Lower lobe of right lung (tissue), 2 donors: ENCODE measurements at regions not wholly inside any gene's neighbourhood (a gene's known extent, or its start where the extent isn't known, plus 50 kb on each side); places are given as distances from the start of the nearest gene placed in this dataset.

Experiments used
- ATAC-seq, 2 donors: fragments of 200-7000 bp; cut with Tn5 transposase; one replicate each; pipeline ENCODE4 v1.9.1; 2020 to 2022; ENCODE audit warnings: mild to moderate bottlenecking in 2 of 2, moderate library complexity in 2 of 2
- DNase-seq: peaks from one replicate; pipeline ENCODE4 v3.0.0-alpha.2; 2020
- H3K27ac ChIP-seq: fragments of 200-600 bp; one replicate; pipeline ENCODE4 v1.8.0; 2022
- H3K27me3 ChIP-seq: fragments of 200-600 bp; one replicate; pipeline ENCODE4 v1.8.0; 2022; ENCODE audit warnings: low read depth
- H3K36me3 ChIP-seq: fragments of 200-600 bp; one replicate; pipeline ENCODE4 v1.8.0; 2022; ENCODE audit warnings: mild to moderate bottlenecking
- H3K4me1 ChIP-seq: fragments of 200-600 bp; one replicate; pipeline ENCODE4 v1.8.0; 2022
- H3K4me3 ChIP-seq: fragments of 200-600 bp; one replicate; pipeline ENCODE4 v1.8.0; 2022; ENCODE audit warnings: mild to moderate bottlenecking
- H3K9me3 ChIP-seq: fragments of 200-600 bp; one replicate; pipeline ENCODE4 v1.8.0; 2022
- intact Hi-C: fragments of 100-400 bp; cut with DNase I; formaldehyde crosslinking; loops from one replicate; pipeline ENCODE4 v1.11.0; 2022
- TF ChIP-seq, protein P1 (sequence below): fragments of 200-600 bp; IDR thresholded peaks from one replicate; pipeline ENCODE4 v1.8.0; 2022; ENCODE audit warnings: antibody characterized with exemption, mild to moderate bottlenecking
- donor health status: DM: no; HTN: yes; CAD: no; lungs with severe emphysema.

DNA sequence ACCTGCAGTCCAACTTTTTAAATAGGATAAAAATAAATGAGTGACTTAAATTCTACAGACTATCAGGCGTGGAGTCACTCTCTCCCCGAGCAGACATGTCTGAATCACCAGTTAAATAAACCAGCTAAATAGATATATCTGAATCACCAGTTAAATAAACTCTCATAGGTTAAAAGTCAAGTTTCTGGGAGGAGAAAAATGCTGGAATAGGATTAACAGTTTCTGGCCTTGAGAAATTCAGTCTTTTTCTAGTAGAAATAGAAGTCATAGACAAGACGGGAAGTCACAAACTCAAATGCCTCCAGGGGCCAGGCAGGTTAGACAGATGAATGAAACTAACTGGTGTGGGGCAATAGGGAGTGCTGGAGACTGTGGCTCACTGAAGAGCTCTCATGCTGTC, 258.6 kb upstream of the TMEM132C start:
- H3K36me3 ChIP-seq = no peaks in the 10 kb centered on the region
- no peak for ATAC-seq
- TF ChIP-seq, protein P1, sequence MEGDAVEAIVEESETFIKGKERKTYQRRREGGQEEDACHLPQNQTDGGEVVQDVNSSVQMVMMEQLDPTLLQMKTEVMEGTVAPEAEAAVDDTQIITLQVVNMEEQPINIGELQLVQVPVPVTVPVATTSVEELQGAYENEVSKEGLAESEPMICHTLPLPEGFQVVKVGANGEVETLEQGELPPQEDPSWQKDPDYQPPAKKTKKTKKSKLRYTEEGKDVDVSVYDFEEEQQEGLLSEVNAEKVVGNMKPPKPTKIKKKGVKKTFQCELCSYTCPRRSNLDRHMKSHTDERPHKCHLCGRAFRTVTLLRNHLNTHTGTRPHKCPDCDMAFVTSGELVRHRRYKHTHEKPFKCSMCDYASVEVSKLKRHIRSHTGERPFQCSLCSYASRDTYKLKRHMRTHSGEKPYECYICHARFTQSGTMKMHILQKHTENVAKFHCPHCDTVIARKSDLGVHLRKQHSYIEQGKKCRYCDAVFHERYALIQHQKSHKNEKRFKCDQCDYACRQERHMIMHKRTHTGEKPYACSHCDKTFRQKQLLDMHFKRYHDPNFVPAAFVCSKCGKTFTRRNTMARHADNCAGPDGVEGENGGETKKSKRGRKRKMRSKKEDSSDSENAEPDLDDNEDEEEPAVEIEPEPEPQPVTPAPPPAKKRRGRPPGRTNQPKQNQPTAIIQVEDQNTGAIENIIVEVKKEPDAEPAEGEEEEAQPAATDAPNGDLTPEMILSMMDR = no peak
- H3K27ac ChIP-seq = no peak overlapping the region
- intact Hi-C loops = no loop called here
- H3K4me3 ChIP-seq = no peak overlapping the region
- H3K9me3 ChIP-seq = no peaks in the 10 kb centered on the region
- no peaks in the 10 kb centered on the region for H3K27me3 ChIP-seq
- no peaks in the 10 kb centered on the region for H3K4me1 ChIP-seq
- DNase-seq = no peak

DNA sequence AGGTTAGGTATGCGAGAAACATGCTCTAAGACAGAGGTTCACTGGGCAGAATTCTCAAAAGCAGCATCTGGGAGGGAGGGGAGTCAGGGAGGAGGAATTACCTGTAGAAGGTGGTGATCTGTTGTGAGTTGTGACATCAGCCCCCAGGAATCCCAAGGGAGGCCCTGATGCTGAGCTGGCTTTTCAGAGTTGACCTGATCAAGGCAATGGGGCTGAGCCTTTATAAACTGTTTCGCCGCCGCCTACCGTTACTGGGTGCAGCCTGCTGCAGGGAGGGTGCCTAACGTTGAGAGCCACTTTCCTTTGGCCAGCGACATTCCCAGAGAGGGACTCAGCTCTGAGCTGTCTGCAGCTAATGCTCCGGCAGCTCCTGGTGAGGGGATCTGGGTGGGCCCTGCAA, 257.9 kb upstream of the TMEM132C start:
- Histone ChIP-seq H3K4me1 (no peaks in the 10 kb centered on the region), H3K36me3 (no peaks in the 10 kb centered on the region), H3K27me3 (no peaks in the 10 kb centered on the region), H3K4me3 (no peak overlapping the region), H3K27ac (no peak overlapping the region), H3K9me3 (no peaks in the 10 kb centered on the region)
- ATAC-seq = no peak
- TF ChIP-seq, protein P1 = no peak
- no peak for DNase-seq
- intact Hi-C loops = no loop called here

GRCh38 chr12:128012110-128012509, 254.9 kb upstream of the TMEM132C start:
- intact Hi-C loops = no loop called here
- Histone ChIP-seq H3K4me3 (no peak overlapping the region), H3K4me1 (no peaks in the 10 kb centered on the region), H3K27me3 (no peaks in the 10 kb centered on the region), H3K9me3 (no peaks in the 10 kb centered on the region), H3K27ac (no peak overlapping the region), H3K36me3 (no peaks in the 10 kb centered on the region)
- TF ChIP-seq, protein P1 = no peak
- DNase-seq (no peak), ATAC-seq (no peak)

- no peak overlapping the region for H3K4me3 ChIP-seq
- no peaks in the 10 kb centered on the region for H3K4me1 ChIP-seq
- H3K27me3 ChIP-seq = no peaks in the 10 kb centered on the region
- no peaks in the 10 kb centered on the region for H3K36me3 ChIP-seq
- H3K9me3 ChIP-seq = no peaks in the 10 kb centered on the region
- H3K27ac ChIP-seq = no peak overlapping the region
- ATAC-seq (no peak), DNase-seq (no peak)
- intact Hi-C loops = no loop called here
- TF ChIP-seq, protein P1 = no peak
Measured at GRCh38 chr12:128015276-128015675, 251.7 kb upstream of the TMEM132C start.

DNA sequence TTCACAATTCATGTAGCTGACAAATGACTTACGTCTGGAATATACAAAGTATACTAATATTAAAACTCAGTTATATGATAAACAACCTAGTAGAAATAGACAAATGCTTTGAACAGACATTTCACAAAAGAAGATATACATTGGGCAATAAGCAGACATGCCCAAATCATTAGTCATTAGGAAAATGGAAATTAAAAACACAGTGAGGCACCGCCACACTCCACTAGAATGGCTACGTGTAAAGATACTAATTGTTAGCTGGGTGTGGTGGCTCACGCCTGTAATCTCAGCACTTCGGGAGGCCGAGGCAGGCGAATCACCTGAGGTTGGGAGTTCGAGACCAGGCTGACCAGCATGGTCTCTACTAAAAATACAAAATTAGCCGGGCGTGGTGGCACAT, 248.9 kb upstream of the TMEM132C start:
- Histone ChIP-seq H3K36me3 (no peaks in the 10 kb centered on the region), H3K9me3 (no peaks in the 10 kb centered on the region), H3K4me1 (no peaks in the 10 kb centered on the region), H3K27ac (no peak overlapping the region), H3K27me3 (no peaks in the 10 kb centered on the region), H3K4me3 (no peak overlapping the region)
- ATAC-seq = no peak
- intact Hi-C loops = no loop called here
- TF ChIP-seq, protein P1 = no peak
- DNase-seq = no peak

GRCh38 chr12:128019996-128020544, 246.9 kb upstream of the TMEM132C start:
- Histone ChIP-seq H3K36me3 (no peaks in the 10 kb centered on the region), H3K27me3 (no peaks in the 10 kb centered on the region), H3K9me3 (no peaks in the 10 kb centered on the region), H3K4me3 (no peak overlapping the region), H3K27ac (no peak overlapping the region), H3K4me1 (no peaks in the 10 kb centered on the region)
- ATAC-seq = no peak
- intact Hi-C loops = no loop called here
- DNase-seq = no peak
- TF ChIP-seq, protein P1 = no peak
